Bronchial epithelial cell (primary cell): ENCODE measurements at regions not wholly inside any gene's neighbourhood (a gene's known extent, or its start where the extent isn't known, plus 50 kb on each side); places are given as distances from the start of the nearest gene placed in this dataset.

Source experiments
- DNase-seq: peaks from one replicate; pipeline ENCODE4 v3.0.0-alpha.2; 2010; ENCODE audit warnings: low read depth
- FAIRE-seq: peaks from 2 replicates; lab custom pipeline; 2011; peaks lifted over from hg19 to GRCh38; lab: Jason Lieb, UNC
- H3K27me3 ChIP-seq: 2 replicates; pipeline ENCODE4 v1.5.1; 2011; ENCODE audit warnings: low read length; ENCODE audit not compliant: control insufficient read depth, insufficient read depth
- H3K36me3 ChIP-seq: 2 replicates; pipeline ENCODE4 v1.5.1; 2011; ENCODE audit warnings: low read length; ENCODE audit not compliant: control insufficient read depth, insufficient read depth
- H3K4me3 ChIP-seq: 2 replicates; pipeline ENCODE4 v1.5.1; 2011; ENCODE audit warnings: mild to moderate bottlenecking, low read depth, low read length, control low read depth
- CTCF ChIP-seq: IDR thresholded peaks from 2 replicates; pipeline ENCODE4 v1.5.1; 2011; ENCODE audit warnings: mild to moderate bottlenecking, moderate library complexity, low read length, control low read depth, inconsistent platforms; ENCODE audit not compliant: insufficient read depth, severe bottlenecking

DNA sequence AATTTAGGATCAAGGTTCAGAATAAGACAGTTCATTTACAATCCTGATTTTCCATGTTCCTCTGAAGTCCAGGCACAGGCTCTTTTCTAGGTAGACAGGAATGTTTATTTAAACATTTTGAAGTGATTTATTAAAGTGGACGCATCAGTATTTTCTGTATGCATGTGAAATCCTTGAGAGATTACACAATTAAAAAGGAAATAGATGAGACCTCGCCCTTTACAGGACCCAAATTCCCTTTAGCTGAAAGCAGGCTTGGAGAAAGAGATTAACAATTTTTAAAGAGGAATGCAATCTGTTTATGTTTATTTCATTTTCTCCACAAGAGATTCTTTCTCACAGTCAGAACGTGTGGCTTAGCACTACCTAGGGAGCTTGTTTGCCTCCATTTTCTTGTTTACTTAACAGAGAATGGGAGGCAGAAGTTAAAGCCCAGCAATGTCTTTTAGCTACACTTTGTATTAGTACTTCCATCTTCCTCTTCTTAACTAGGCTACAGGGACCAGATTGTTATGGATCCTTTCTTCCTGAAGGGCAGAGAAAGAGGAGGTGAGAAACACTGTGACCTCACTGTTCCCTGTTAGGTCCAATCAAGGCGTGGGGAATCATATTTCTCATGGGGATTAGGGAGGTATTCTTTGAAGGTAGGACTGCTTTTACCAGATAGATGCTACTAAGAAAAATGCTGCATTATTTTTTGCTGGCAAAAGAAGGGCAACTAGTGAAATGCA is 416.0 kb downstream of the SH3GL2 start:
- H3K27me3 ChIP-seq, result no peaks in the 10 kb centered on the region
- H3K4me3 ChIP-seq, result no peak overlapping the region
- FAIRE-seq, result no peak
- H3K36me3 ChIP-seq, result no peaks in the 10 kb centered on the region
- no peak for DNase-seq
- TF ChIP-seq CTCF, result no peak

- H3K4me3 ChIP-seq, result no peak overlapping the region
- FAIRE-seq (no peak), DNase-seq (no peak)
- H3K36me3 ChIP-seq, result no peaks in the 10 kb centered on the region
- no peaks in the 10 kb centered on the region for H3K27me3 ChIP-seq
- no peak for TF ChIP-seq CTCF
These were observed 417.9 kb downstream of the SH3GL2 start for GRCh38 chr9:17996728-17997127.

GRCh38 chr9:18002718-18003438 is 424.0 kb downstream of the SH3GL2 start:
- Histone ChIP-seq H3K36me3 (no peaks in the 10 kb centered on the region), H3K4me3 (no peak overlapping the region), H3K27me3 (no peaks in the 10 kb centered on the region)
- no peak for TF ChIP-seq CTCF
- FAIRE-seq (no peak), DNase-seq (no peak)

DNA sequence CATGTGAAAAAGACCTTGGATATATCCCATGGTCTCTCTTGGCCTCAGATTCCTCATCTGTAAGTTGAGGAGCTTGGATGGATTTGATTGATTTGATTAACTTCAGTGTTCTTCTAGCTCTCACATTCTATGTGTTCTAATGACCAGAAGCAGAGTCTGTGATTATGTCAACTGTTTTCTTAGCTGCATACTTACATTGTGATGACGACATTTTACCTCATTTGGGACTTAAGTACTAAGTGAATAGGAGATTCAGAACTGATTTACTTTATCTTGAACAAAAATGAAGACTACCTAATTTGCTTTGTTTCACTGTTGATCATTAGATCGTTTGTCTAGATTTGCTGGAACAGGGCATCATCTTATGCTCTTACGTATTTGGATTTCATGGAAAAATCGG is 427.7 kb downstream of the SH3GL2 start:
- FAIRE-seq (peak; percentile 13), DNase-seq (no peak)
- no peaks in the 10 kb centered on the region for H3K27me3 ChIP-seq
- no peak overlapping the region for H3K4me3 ChIP-seq
- TF ChIP-seq CTCF, result no peak
- H3K36me3 ChIP-seq, result no peaks in the 10 kb centered on the region

DNA sequence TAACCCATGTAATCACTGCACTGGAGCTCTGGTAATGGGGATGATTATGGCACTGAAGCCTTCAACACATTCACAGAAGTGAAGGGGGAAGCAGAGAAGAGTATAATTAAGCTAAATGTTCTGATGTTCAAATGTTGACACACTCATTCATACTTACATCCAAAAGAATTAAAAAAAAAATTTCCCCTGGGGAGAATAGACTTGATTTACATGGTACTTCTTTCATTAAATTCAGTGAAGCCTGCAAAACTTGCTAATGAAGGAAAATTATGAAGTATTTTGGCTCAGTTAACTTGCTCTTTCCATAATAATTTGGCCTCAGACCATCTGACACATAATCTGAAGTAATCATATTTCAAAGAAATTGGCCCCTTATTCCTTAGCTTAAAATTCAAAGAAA is 428.8 kb downstream of the SH3GL2 start:
- Histone ChIP-seq H3K36me3 (no peaks in the 10 kb centered on the region), H3K4me3 (no peak overlapping the region), H3K27me3 (no peaks in the 10 kb centered on the region)
- no peak for TF ChIP-seq CTCF
- DNase-seq (no peak), FAIRE-seq (no peak)
